Mesenchymal stem cell (in vitro differentiated cells and primary cell): ENCODE measurements at regions not wholly inside any gene's neighbourhood (a gene's known extent, or its start where the extent isn't known, plus 50 kb on each side); places are given as distances from the start of the nearest gene placed in this dataset.

ENCODE experiments used
- DNase-seq: peaks from one replicate; pipeline ENCODE4 v3.0.0-alpha.2; 2013
- H2AFZ ChIP-seq: one replicate; pipeline ENCODE4 v1.6.1; 2013; ENCODE audit warnings: low read depth, mild to moderate bottlenecking, control low read depth, inconsistent platforms, low read length, moderate library complexity
- H2AK5ac ChIP-seq: 2 replicates; pipeline ENCODE4 v1.6.1; 2013; ENCODE audit warnings: low read length, moderate library complexity, mild to moderate bottlenecking, inconsistent platforms; ENCODE audit not compliant: severe bottlenecking
- H2BK120ac ChIP-seq: one replicate; pipeline ENCODE4 v1.6.1; 2013; ENCODE audit warnings: low read depth, mild to moderate bottlenecking, inconsistent platforms, low read length, moderate library complexity
- H2BK12ac ChIP-seq, 2 experiments: one replicate each; pipeline ENCODE4 v1.6.1; 2013; ENCODE audit warnings: inconsistent platforms in 2 of 2, low read length in 2 of 2, mild to moderate bottlenecking in 2 of 2, moderate library complexity in 2 of 2, control low read depth in 1 of 2
- H2BK15ac ChIP-seq: one replicate; pipeline ENCODE4 v1.6.1; 2013; ENCODE audit warnings: mild to moderate bottlenecking, low read depth, inconsistent platforms; ENCODE audit not compliant: poor library complexity, severe bottlenecking
- H2BK5ac ChIP-seq: 2 replicates; pipeline ENCODE4 v1.6.1; 2013; ENCODE audit warnings: low read depth, mild to moderate bottlenecking, low read length, control low read depth, inconsistent platforms; ENCODE audit not compliant: poor library complexity, severe bottlenecking
- H3K14ac ChIP-seq, 2 experiments: one replicate each; pipeline ENCODE4 v1.6.1; 2013; ENCODE audit warnings: inconsistent platforms in 2 of 2, low read length in 2 of 2, control low read depth in 1 of 2, mild to moderate bottlenecking in 1 of 2, moderate library complexity in 1 of 2
- H3K18ac ChIP-seq, 2 experiments: one replicate each; pipeline ENCODE4 v1.6.1; 2013; ENCODE audit warnings: inconsistent platforms in 2 of 2, low read length in 2 of 2, control low read depth in 1 of 2, low read depth in 1 of 2, mild to moderate bottlenecking in 1 of 2
- H3K23ac ChIP-seq, 2 experiments: one replicate each; pipeline ENCODE4 v1.6.1; 2013; ENCODE audit warnings: inconsistent platforms in 2 of 2, low read length in 2 of 2, mild to moderate bottlenecking in 2 of 2, moderate library complexity in 2 of 2, control low read depth in 1 of 2
- H3K27ac ChIP-seq: 2 replicates; pipeline ENCODE4 v1.5.1; 2013; ENCODE audit warnings: mild to moderate bottlenecking, moderate library complexity, low read length, control low read depth, inconsistent platforms; ENCODE audit not compliant: poor library complexity, severe bottlenecking
- H3K27me3 ChIP-seq, 2 experiments: 2 replicates each; pipeline versions ENCODE4 v1.6.1 to v1.7.0; 2013; ENCODE audit warnings: low read length in 2 of 2, mild to moderate bottlenecking in 2 of 2, moderate library complexity in 2 of 2, control low read depth in 1 of 2, inconsistent platforms in 1 of 2; ENCODE audit not compliant: control insufficient read depth in 1 of 2, insufficient read depth in 1 of 2
- H3K36me3 ChIP-seq, 2 experiments: 2 replicates each; pipeline versions ENCODE4 v1.6.1 to v1.7.0; 2013; ENCODE audit warnings: low read length in 2 of 2, control low read depth in 1 of 2, inconsistent platforms in 1 of 2, low read depth in 1 of 2, mild to moderate bottlenecking in 1 of 2; ENCODE audit not compliant: insufficient read depth in 2 of 2, control insufficient read depth in 1 of 2
- H3K4ac ChIP-seq, 2 experiments: one replicate each; pipeline ENCODE4 v1.6.1; 2013; ENCODE audit warnings: inconsistent platforms in 2 of 2, low read length in 2 of 2, mild to moderate bottlenecking in 2 of 2, moderate library complexity in 2 of 2, control low read depth in 1 of 2, low read depth in 1 of 2
- H3K4me1 ChIP-seq: 2 replicates; pipeline ENCODE4 v1.6.1; 2013; ENCODE audit warnings: low read depth, low read length, control low read depth; ENCODE audit not compliant: control insufficient read depth, insufficient read depth
- H3K4me2 ChIP-seq: 2 replicates; pipeline ENCODE4 v1.6.1; 2013; ENCODE audit warnings: low read length, mild to moderate bottlenecking, inconsistent platforms; ENCODE audit not compliant: poor library complexity, severe bottlenecking
- H3K4me3 ChIP-seq, 2 experiments: 2 replicates each; pipeline versions ENCODE4 v1.5.1 to v1.7.0; 2013; ENCODE audit warnings: low read length in 2 of 2, mild to moderate bottlenecking in 2 of 2, control low read depth in 1 of 2, low read depth in 1 of 2; ENCODE audit not compliant: insufficient read depth in 1 of 2
- H3K79me1 ChIP-seq: replicated peaks from 2 replicates; pipeline ENCODE4 v1.6.1; 2013; ENCODE audit warnings: mild to moderate bottlenecking, control low read depth, low read length, inconsistent platforms; ENCODE audit not compliant: poor library complexity, severe bottlenecking
- H3K9ac ChIP-seq: 2 replicates; pipeline ENCODE4 v1.7.0; 2013; ENCODE audit warnings: mild to moderate bottlenecking, low read length, moderate library complexity
- H3K9me3 ChIP-seq: 2 replicates; pipeline ENCODE4 v1.7.0; 2013; ENCODE audit warnings: mild to moderate bottlenecking, low read length; ENCODE audit not compliant: control insufficient read depth
- H4K8ac ChIP-seq: one replicate; pipeline ENCODE4 v1.6.1; 2013; ENCODE audit warnings: inconsistent platforms, mild to moderate bottlenecking, low read length, moderate library complexity
- H4K91ac ChIP-seq: one replicate; pipeline ENCODE4 v1.6.1; 2013; ENCODE audit warnings: mild to moderate bottlenecking, low read length, inconsistent platforms
- WGBS: methylation state at CpG from one replicate; pipeline ENCODE4 v1.1.7; 2013; ENCODE audit warnings: mixed read lengths; 5-methylcytosine and 5-hydroxymethylcytosine counted together

GRCh38 chr4:11342401-11342800 is 86.3 kb downstream of the HS3ST1 start:
- Histone ChIP-seq H3K27me3 (no peaks in the 10 kb centered on the region), H3K4me3 (no peak overlapping the region), H3K18ac (no peak overlapping the region), H3K36me3 (no peaks in the 10 kb centered on the region), H3K79me1 (no peaks in the 10 kb centered on the region), H2BK5ac (no peak overlapping the region), H3K23ac (no peak overlapping the region), H3K9me3 (no peaks in the 10 kb centered on the region), H3K4ac (no peak overlapping the region), H3K9ac (no peak overlapping the region), H2AK5ac (no peak overlapping the region), H3K14ac (no peak overlapping the region), H2BK15ac (no peak overlapping the region), H2BK12ac (no peak overlapping the region), H2AFZ (no peak overlapping the region), H4K91ac (no peak overlapping the region), H3K4me2 (no peak overlapping the region), H4K8ac (no peak overlapping the region), H2BK120ac (no peak overlapping the region), H3K4me1 (no peaks in the 10 kb centered on the region), H3K27ac (no peak overlapping the region)
- no peak for DNase-seq
- WGBS: 70% methylated on average over 5 of the region's 6 CpGs

- 95% methylated on average over 2 of the region's 6 CpGs for WGBS
- Histone ChIP-seq H2BK12ac (no peak overlapping the region), H3K9me3 (no peaks in the 10 kb centered on the region), H2AFZ (no peak overlapping the region), H3K4ac (no peak overlapping the region), H3K23ac (no peak overlapping the region), H3K27me3 (no peaks in the 10 kb centered on the region), H3K4me3 (no peak overlapping the region), H2BK5ac (no peak overlapping the region), H2BK15ac (no peak overlapping the region), H3K79me1 (no peaks in the 10 kb centered on the region), H4K91ac (no peak overlapping the region), H2AK5ac (no peak overlapping the region), H2BK120ac (no peak overlapping the region), H3K4me1 (no peaks in the 10 kb centered on the region), H3K14ac (no peak overlapping the region), H4K8ac (no peak overlapping the region), H3K36me3 (no peaks in the 10 kb centered on the region), H3K9ac (no peak overlapping the region), H3K27ac (no peak overlapping the region), H3K4me2 (no peak overlapping the region), H3K18ac (no peak overlapping the region)
- DNase-seq: no peak
Measured at GRCh38 chr4:11341337-11342043, 87.2 kb downstream of the HS3ST1 start.

- Histone ChIP-seq H4K8ac (no peak overlapping the region), H3K4ac (no peak overlapping the region), H2AFZ (no peak overlapping the region), H3K27ac (no peak overlapping the region), H2AK5ac (no peak overlapping the region), H2BK120ac (no peak overlapping the region), H3K23ac (no peak overlapping the region), H2BK12ac (no peak overlapping the region), H3K18ac (no peak overlapping the region), H3K14ac (no peak overlapping the region), H3K4me2 (no peak overlapping the region), H3K36me3 (no peaks in the 10 kb centered on the region), H4K91ac (no peak overlapping the region), H3K4me1 (no peaks in the 10 kb centered on the region), H2BK5ac (no peak overlapping the region), H3K4me3 (no peak overlapping the region), H3K79me1 (no peaks in the 10 kb centered on the region), H3K9ac (no peak overlapping the region), H3K27me3 (no peaks in the 10 kb centered on the region), H2BK15ac (no peak overlapping the region), H3K9me3 (no peaks in the 10 kb centered on the region)
- 81% methylated on average over 5 of the region's 5 CpGs for WGBS
- DNase-seq: no peak
Measured at GRCh38 chr4:11338956-11339782, 89.5 kb downstream of the HS3ST1 start.

- no peak overlapping the region for H4K91ac ChIP-seq
- H3K4ac ChIP-seq: no peak overlapping the region
- no peak overlapping the region for H2BK12ac ChIP-seq
- no peak overlapping the region for H3K18ac ChIP-seq
- H3K9ac ChIP-seq: no peak overlapping the region
- H3K4me3 ChIP-seq: no peak overlapping the region
- H3K23ac ChIP-seq: no peak overlapping the region
- no peak overlapping the region for H2AK5ac ChIP-seq
- no peak overlapping the region for H3K4me2 ChIP-seq
- H3K27me3 ChIP-seq: no peaks in the 10 kb centered on the region
- no peak for DNase-seq
- H3K79me1 ChIP-seq: no peaks in the 10 kb centered on the region
- no peaks in the 10 kb centered on the region for H3K4me1 ChIP-seq
- no peak overlapping the region for H3K14ac ChIP-seq
- H4K8ac ChIP-seq: no peak overlapping the region
- H2BK15ac ChIP-seq: no peak overlapping the region
- WGBS: no CpG with 5 or more reads among the region's 1 CpG
- H3K36me3 ChIP-seq: no peaks in the 10 kb centered on the region
- no peak overlapping the region for H2BK120ac ChIP-seq
- no peak overlapping the region for H3K27ac ChIP-seq
- H2BK5ac ChIP-seq: no peak overlapping the region
- H3K9me3 ChIP-seq: no peaks in the 10 kb centered on the region
- H2AFZ ChIP-seq: no peak overlapping the region
Measured at GRCh38 chr4:11337287-11337686, 91.4 kb downstream of the HS3ST1 start.
